Gastrocnemius medialis (tissue), 4 donors: ENCODE measurements at regions not wholly inside any gene's neighbourhood (a gene's known extent, or its start where the extent isn't known, plus 50 kb on each side); places are given as distances from the start of the nearest gene placed in this dataset.

Experiments
- ATAC-seq, 2 donors: fragments of 150-250 bp; one replicate each; pipeline ENCODE4 v1.9.1; 2016
- DNase-seq, 2 donors: peaks; one replicate each; pipeline ENCODE4 v3.0.0-alpha.2; 2019
- H3K27ac ChIP-seq, 4 donors: fragments of 200-600 bp; sonication (generic); 1 replicate in 1 of 4; 2 replicates in 3 of 4; pipeline ENCODE4 v1.5.1; 2016 to 2018; ENCODE audit warnings: mild to moderate bottlenecking in 2 of 4, moderate library complexity in 1 of 4
- H3K27me3 ChIP-seq, 3 donors: fragments of 200-600 bp; sonication (generic) in 2 of 3; 1 replicate in 1 of 3; 2 replicates in 2 of 3; pipeline versions ENCODE4 v1.5.1 to v1.6.0; 2016 to 2019; ENCODE audit warnings: mild to moderate bottlenecking in 1 of 3, moderate library complexity in 1 of 3
- H3K36me3 ChIP-seq, 2 donors: fragments of 200-600 bp; sonication (generic) in 1 of 2; one replicate each; pipeline ENCODE4 v1.5.1; 2017 to 2018
- H3K4me1 ChIP-seq, 2 donors: fragments of 200-600 bp; sonication (generic) in 1 of 2; one replicate each; pipeline ENCODE4 v1.5.1; 2016 to 2017; ENCODE audit warnings: mild to moderate bottlenecking in 2 of 2
- H3K4me3 ChIP-seq, 4 donors: fragments of 200-600 bp; sonication (generic) in 3 of 4; 1 replicate in 1 of 4; 2 replicates in 3 of 4; pipeline ENCODE4 v1.5.1; 2016 to 2019; ENCODE audit warnings: mild to moderate bottlenecking in 2 of 4
- H3K9me3 ChIP-seq, 3 donors: fragments of 200-600 bp; sonication (generic) in 2 of 3; 1 replicate in 1 of 3; 2 replicates in 2 of 3; pipeline ENCODE4 v1.5.1; 2016 to 2019
- CTCF ChIP-seq, 5 experiments: fragments of 450-650 bp in 3 of 5; fragments of 200-600 bp in 2 of 5; sonication (generic) in 2 of 5; IDR thresholded peaks in 4 of 5; conservative IDR thresholded peaks in 1 of 5; 1 replicate in 4 of 5; 2 replicates in 1 of 5; pipeline ENCODE4 v1.5.1; 2016 to 2019; ENCODE audit warnings: antibody characterized with exemption in 5 of 5, mild to moderate bottlenecking in 3 of 5, moderate library complexity in 3 of 5
- POLR2A ChIP-seq, 2 donors: fragments of 450-650 bp; IDR thresholded peaks; one replicate each; pipeline ENCODE4 v1.6.1; 2017; ENCODE audit warnings: antibody characterized with exemption in 2 of 2, mild to moderate bottlenecking in 2 of 2, moderate library complexity in 2 of 2
- in situ Hi-C, 4 donors: fragments of 200-750 bp; cut with MboI; loops; one replicate each; pipeline versions ENCODE4 v1.15.0 to v1.8.0; 2017; ENCODE audit warnings: low sequenced_read_pairs in 4 of 4
- intact Hi-C: fragments of 100-400 bp; cut with DNase I; formaldehyde crosslinking; loops from one replicate; pipeline ENCODE4 v1.15.1; 2023; ENCODE audit warnings: low total_unique reads

- Histone ChIP-seq H3K9me3 (no peaks in the 10 kb centered on the region), H3K4me3 (no peak overlapping the region), H3K36me3 (no peaks in the 10 kb centered on the region), H3K4me1 (no peaks in the 10 kb centered on the region), H3K27me3 (no peaks in the 10 kb centered on the region), H3K27ac (no peak overlapping the region)
- no peak for DNase-seq
- TF ChIP-seq CTCF (IDR thresholded peaks at IDR 0.05 in 4 of 5, conservative IDR thresholded peaks at IDR 0.05 in 1 of 5) (no peak), POLR2A (IDR thresholded peaks at IDR 0.05) (no peak)
- ATAC-seq = no peak
- in situ Hi-C loops = loop anchor here in 1 of 4 donors (5.0 kb wide), 1 partner anchor 1089 kb away; no protein-coding TSS in a partner anchor
- intact Hi-C loops = no loop called here
Observed at GRCh38 chr10:30722956-30723620, 93.5 kb upstream of the LYZL2 start.

GRCh38 chr10:30719832-30720231 is 90.3 kb upstream of the LYZL2 start:
- no peak for ATAC-seq
- no peaks in the 10 kb centered on the region for H3K4me1 ChIP-seq
- H3K27ac ChIP-seq = no peak overlapping the region
- H3K9me3 ChIP-seq = no peaks in the 10 kb centered on the region
- no peak for DNase-seq
- TF ChIP-seq POLR2A (IDR thresholded peaks at IDR 0.05) = no peak
- no peak for TF ChIP-seq CTCF (IDR thresholded peaks at IDR 0.05 in 4 of 5, conservative IDR thresholded peaks at IDR 0.05 in 1 of 5)
- H3K36me3 ChIP-seq = no peaks in the 10 kb centered on the region
- H3K27me3 ChIP-seq = no peaks in the 10 kb centered on the region
- in situ Hi-C loops = loop anchor here in 1 of 4 donors (5.0 kb wide), 1 partner anchor 1092 kb away; no protein-coding TSS in a partner anchor
- intact Hi-C loops = no loop called here
- H3K4me3 ChIP-seq = no peak overlapping the region

- ATAC-seq (peak; percentile 84 to 94), DNase-seq (no peak)
- Histone ChIP-seq H3K4me1 (no peaks in the 10 kb centered on the region), H3K36me3 (no peaks in the 10 kb centered on the region), H3K4me3 (no peak overlapping the region), H3K27ac (no peak overlapping the region), H3K27me3 (no peaks in the 10 kb centered on the region), H3K9me3 (no peaks in the 10 kb centered on the region)
- intact Hi-C loops (no loop called here), in situ Hi-C loops (no loop called here)
- TF ChIP-seq CTCF (IDR thresholded peaks at IDR 0.05 in 4 of 5, conservative IDR thresholded peaks at IDR 0.05 in 1 of 5) = no peak
- TF ChIP-seq POLR2A (IDR thresholded peaks at IDR 0.05) = no peak
Observed at GRCh38 chr10:30709700-30710358, 80.3 kb upstream of the LYZL2 start.

- H3K4me1 ChIP-seq = no peaks in the 10 kb centered on the region
- in situ Hi-C loops = no loop called here
- no peak overlapping the region for H3K27ac ChIP-seq
- intact Hi-C loops = no loop called here
- DNase-seq (no peak), ATAC-seq (no peak)
- no peak overlapping the region for H3K4me3 ChIP-seq
- TF ChIP-seq POLR2A (IDR thresholded peaks at IDR 0.05) (no peak), CTCF (IDR thresholded peaks at IDR 0.05 in 4 of 5, conservative IDR thresholded peaks at IDR 0.05 in 1 of 5) (no peak)
- no peaks in the 10 kb centered on the region for H3K36me3 ChIP-seq
- no peaks in the 10 kb centered on the region for H3K27me3 ChIP-seq
- no peaks in the 10 kb centered on the region for H3K9me3 ChIP-seq
Observed at GRCh38 chr10:30709229-30709628, 79.7 kb upstream of the LYZL2 start.
